ENCODE measurements at regions not wholly inside any gene's neighbourhood (a gene's known extent, or its start where the extent isn't known, plus 50 kb on each side); places are given as distances from the start of the nearest gene placed in this dataset.

GRCh38 chr18:10119991-10120390, 206.2 kb downstream of the VAPA start:
- DNase-seq (ENCODE audit: low spot score): no peak
- Histone ChIP-seq H3K27ac (no peak overlapping the region), H3K4me3 (no peak overlapping the region), H3K27me3 (replicated peaks; ENCODE audit: insufficient read depth) (no peaks in the 10 kb centered on the region), H3K9me3 (no peaks in the 10 kb centered on the region), H3K4me1 (replicated peaks) (peaks cover 3% of the 10 kb centered on the region), H3K36me3 (no peaks in the 10 kb centered on the region)
- 86% methylated on average over 1 of the region's 1 CpG for WGBS
- intact Hi-C loops (cut with DNase I): no loop called here
- TF ChIP-seq POLR2A (IDR thresholded peaks at IDR 0.05): no peak
- TF ChIP-seq CTCF (IDR thresholded peaks at IDR 0.05): no peak
- TF ChIP-seq POLR2AphosphoS5 (IDR thresholded peaks at IDR 0.05): no peak

- no peak for DNase-seq (ENCODE audit: low spot score)
- H3K27ac ChIP-seq: no peak overlapping the region
- TF ChIP-seq POLR2AphosphoS5 (IDR thresholded peaks at IDR 0.05) (no peak), POLR2A (IDR thresholded peaks at IDR 0.05) (no peak), CTCF (IDR thresholded peaks at IDR 0.05) (no peak)
- peaks cover 3% of the 10 kb centered on the region for H3K4me1 ChIP-seq (replicated peaks)
- H3K4me3 ChIP-seq: no peak overlapping the region
- no peaks in the 10 kb centered on the region for H3K27me3 ChIP-seq (replicated peaks; ENCODE audit: insufficient read depth)
- intact Hi-C loops (cut with DNase I): no loop called here
- H3K36me3 ChIP-seq: no peaks in the 10 kb centered on the region
- H3K9me3 ChIP-seq: no peaks in the 10 kb centered on the region
- WGBS: 56% methylated on average over 3 of the region's 3 CpGs
These were observed 206.8 kb downstream of the VAPA start for GRCh38 chr18:10120622-10121021.

GRCh38 chr18:10121028-10121427, 207.2 kb downstream of the VAPA start:
- Histone ChIP-seq H3K36me3 (no peaks in the 10 kb centered on the region), H3K4me3 (no peak overlapping the region), H3K4me1 (replicated peaks) (peaks cover 3% of the 10 kb centered on the region), H3K27me3 (replicated peaks; ENCODE audit: insufficient read depth) (no peaks in the 10 kb centered on the region), H3K27ac (no peak overlapping the region), H3K9me3 (no peaks in the 10 kb centered on the region)
- TF ChIP-seq POLR2A (IDR thresholded peaks at IDR 0.05): no peak
- TF ChIP-seq CTCF (IDR thresholded peaks at IDR 0.05): no peak
- no peak for TF ChIP-seq POLR2AphosphoS5 (IDR thresholded peaks at IDR 0.05)
- 78% methylated on average over 1 of the region's 1 CpG for WGBS
- no peak for DNase-seq (ENCODE audit: low spot score)
- intact Hi-C loops (cut with DNase I): no loop called here

GRCh38 chr18:10121786-10122515, 208.1 kb downstream of the VAPA start:
- no peak for DNase-seq (ENCODE audit: low spot score)
- H3K4me3 ChIP-seq: no peak overlapping the region
- TF ChIP-seq POLR2AphosphoS5 (IDR thresholded peaks at IDR 0.05) (peak; percentile 27), CTCF (IDR thresholded peaks at IDR 0.05) (no peak), POLR2A (IDR thresholded peaks at IDR 0.05) (no peak)
- H3K4me1 ChIP-seq (replicated peaks): peaks cover 3% of the 10 kb centered on the region
- WGBS: 22% methylated on average over 11 of the region's 11 CpGs
- no peaks in the 10 kb centered on the region for H3K27me3 ChIP-seq (replicated peaks; ENCODE audit: insufficient read depth)
- peak overlapping the region; percentile 20 to 33 for H3K27ac ChIP-seq
- no peaks in the 10 kb centered on the region for H3K9me3 ChIP-seq
- intact Hi-C loops (cut with DNase I): no loop called here
- H3K36me3 ChIP-seq: no peaks in the 10 kb centered on the region

Data from prostate gland (tissue), 2 donors.